MCF 10A (cell line): ENCODE measurements at regions not wholly inside any gene's neighbourhood (a gene's known extent, or its start where the extent isn't known, plus 50 kb on each side); places are given as distances from the start of the nearest gene placed in this dataset.

Experiments
- BruUV-seq: library from RNA; stranded (reverse); fragments of 400-500 nt; replicated peaks from 2 replicates; lab custom pipeline; 2021; lab: Mats Ljungman, UMichigan
- CTCF ChIA-PET: fragments of 300-600 bp; sonication (Branson Sonifier 250); formaldehyde crosslinking; extraction: SDS; loops from one replicate; lab custom pipeline; 2021; ENCODE audit warnings: antibody characterized with exemption, inconsistent platforms; lab: Yijun Ruan, JAX
- POLR2A ChIA-PET: fragments of 300-600, 350-650 bp; sonication (Branson Sonifier 250); formaldehyde crosslinking; extraction: SDS; loops from one replicate; lab custom pipeline; 2020; ENCODE audit warnings: antibody characterized with exemption, inconsistent platforms; lab: Yijun Ruan, JAX
- DNase-seq: peaks from one replicate; pipeline ENCODE4 v3.0.0-alpha.2; 2018; ENCODE audit not compliant: unreplicated experiment
- H3K27ac Mint-ChIP-seq: one replicate; pipeline ENCODE4 v1.8.0; 2022; ENCODE audit warnings: mild to moderate bottlenecking, low read depth, mixed read lengths; ENCODE audit not compliant: unreplicated experiment
- H3K27me3 Mint-ChIP-seq: one replicate; pipeline ENCODE4 v1.8.0; 2022; ENCODE audit warnings: mixed read lengths; ENCODE audit not compliant: insufficient read depth, unreplicated experiment
- H3K36me3 Mint-ChIP-seq: one replicate; pipeline ENCODE4 v1.8.0; 2022; ENCODE audit warnings: mild to moderate bottlenecking, moderate library complexity, mixed read lengths; ENCODE audit not compliant: insufficient read depth, unreplicated experiment
- H3K4me1 Mint-ChIP-seq: one replicate; pipeline ENCODE4 v1.8.0; 2022; ENCODE audit warnings: mixed read lengths; ENCODE audit not compliant: insufficient read depth, unreplicated experiment
- H3K4me3 Mint-ChIP-seq: one replicate; pipeline ENCODE4 v1.8.0; 2022; ENCODE audit warnings: mild to moderate bottlenecking, moderate library complexity, mixed read lengths; ENCODE audit not compliant: unreplicated experiment
- H3K9me3 Mint-ChIP-seq: one replicate; pipeline ENCODE4 v1.8.0; 2022; ENCODE audit warnings: mixed read lengths; ENCODE audit not compliant: unreplicated experiment
- intact Hi-C: fragments of 100-400 bp; cut with micrococcal nuclease; formaldehyde crosslinking; loops from 2 replicates; pipeline ENCODE4 v1.14.1; 2022
- TF ChIP-seq, protein P1 (sequence below): fragments of 200-600 bp; IDR thresholded peaks from one replicate; pipeline ENCODE4 v1.8.0; 2022; ENCODE audit warnings: antibody characterized with exemption, mild to moderate bottlenecking; ENCODE audit not compliant: unreplicated experiment

DNA sequence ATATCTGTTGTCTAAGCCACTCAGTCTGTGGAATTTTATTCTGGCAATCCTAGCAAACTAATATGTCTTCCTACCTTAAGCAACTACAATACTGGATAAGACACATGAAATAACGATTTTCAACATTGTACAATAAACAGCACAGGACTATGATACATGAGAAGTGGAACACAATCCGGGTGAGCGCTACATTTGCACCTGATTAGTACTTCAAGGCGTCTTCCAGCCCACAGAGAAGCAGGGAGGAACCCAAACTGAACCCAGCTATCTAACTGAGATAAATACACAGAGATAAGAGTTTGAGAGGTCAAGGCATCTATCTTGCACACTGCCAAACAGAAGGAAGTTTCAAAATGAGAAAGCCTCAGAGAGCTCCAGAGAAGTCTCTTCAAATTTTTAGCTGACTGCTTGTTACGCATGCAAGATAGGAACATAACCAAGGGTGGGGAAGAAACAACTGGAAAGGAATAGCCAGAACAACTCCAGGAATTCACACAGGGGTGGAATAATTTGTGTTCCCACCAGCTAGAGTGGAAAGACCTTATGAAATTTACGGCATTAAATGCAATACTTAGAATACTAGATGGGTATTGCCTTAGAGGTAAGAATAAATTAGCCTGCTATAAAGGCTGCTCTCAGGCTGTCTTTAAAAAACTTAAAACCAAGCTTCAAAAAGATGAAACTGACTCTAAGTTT is 481.8 kb downstream of the MTRR start:
- CTCF ChIA-PET: interaction anchor here (0.7 to 1.1 kb wide), 3 partner anchors 11 to 127 kb away, joined by 3 to 5 read pairs (median 4); no protein-coding TSS in a partner anchor

DNA sequence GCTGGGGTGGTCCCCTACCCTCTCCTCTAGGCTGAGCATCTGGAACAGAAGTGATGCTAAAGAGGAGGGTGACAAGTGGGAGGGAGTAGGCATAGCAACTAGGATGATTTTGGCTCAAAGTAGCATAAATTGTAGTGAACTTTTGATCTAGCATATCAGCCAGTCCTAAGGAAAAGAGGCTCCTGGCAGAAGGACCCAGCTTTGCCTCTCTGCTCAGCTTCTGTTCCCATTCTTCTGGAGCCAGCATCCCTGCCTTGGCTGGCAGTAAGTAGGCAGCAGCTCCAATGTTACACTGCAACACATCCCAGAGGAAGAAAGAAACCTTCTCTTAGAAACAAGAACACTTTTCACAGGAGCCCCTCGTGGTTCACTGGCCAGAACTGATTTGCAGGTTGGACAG is 487.0 kb downstream of the MTRR start:
- H3K9me3 Mint-ChIP-seq: no peaks in the 10 kb centered on the region
- H3K36me3 Mint-ChIP-seq: no peaks in the 10 kb centered on the region
- DNase-seq: no peak
- no peaks in the 10 kb centered on the region for H3K4me1 Mint-ChIP-seq
- BruUV-seq: no TSS peak
- no peak overlapping the region for H3K4me3 Mint-ChIP-seq
- TF ChIP-seq, protein P1, sequence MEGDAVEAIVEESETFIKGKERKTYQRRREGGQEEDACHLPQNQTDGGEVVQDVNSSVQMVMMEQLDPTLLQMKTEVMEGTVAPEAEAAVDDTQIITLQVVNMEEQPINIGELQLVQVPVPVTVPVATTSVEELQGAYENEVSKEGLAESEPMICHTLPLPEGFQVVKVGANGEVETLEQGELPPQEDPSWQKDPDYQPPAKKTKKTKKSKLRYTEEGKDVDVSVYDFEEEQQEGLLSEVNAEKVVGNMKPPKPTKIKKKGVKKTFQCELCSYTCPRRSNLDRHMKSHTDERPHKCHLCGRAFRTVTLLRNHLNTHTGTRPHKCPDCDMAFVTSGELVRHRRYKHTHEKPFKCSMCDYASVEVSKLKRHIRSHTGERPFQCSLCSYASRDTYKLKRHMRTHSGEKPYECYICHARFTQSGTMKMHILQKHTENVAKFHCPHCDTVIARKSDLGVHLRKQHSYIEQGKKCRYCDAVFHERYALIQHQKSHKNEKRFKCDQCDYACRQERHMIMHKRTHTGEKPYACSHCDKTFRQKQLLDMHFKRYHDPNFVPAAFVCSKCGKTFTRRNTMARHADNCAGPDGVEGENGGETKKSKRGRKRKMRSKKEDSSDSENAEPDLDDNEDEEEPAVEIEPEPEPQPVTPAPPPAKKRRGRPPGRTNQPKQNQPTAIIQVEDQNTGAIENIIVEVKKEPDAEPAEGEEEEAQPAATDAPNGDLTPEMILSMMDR: no peak
- H3K27me3 Mint-ChIP-seq: no peaks in the 10 kb centered on the region
- H3K27ac Mint-ChIP-seq: no peak overlapping the region
- intact Hi-C loops: no loop called here
- POLR2A ChIA-PET: interaction anchor here (0.6 kb wide), 1 partner anchor 75 kb away, joined by 3 read pairs; no protein-coding TSS in a partner anchor
- CTCF ChIA-PET: interaction anchor here (0.5 to 0.6 kb wide), 3 partner anchors 12 to 126 kb away, joined by 3 to 4 read pairs (median 3); no protein-coding TSS in a partner anchor

More for the DNA sequence above, 481.8 kb downstream of the MTRR start:
- TF ChIP-seq, protein P1: no peak
- POLR2A ChIA-PET: no interaction called here
- Mint-ChIP-seq H3K27ac (no peak overlapping the region), H3K4me3 (no peak overlapping the region), H3K9me3 (no peaks in the 10 kb centered on the region), H3K36me3 (no peaks in the 10 kb centered on the region), H3K4me1 (no peaks in the 10 kb centered on the region), H3K27me3 (no peaks in the 10 kb centered on the region)
- no peak for DNase-seq
- intact Hi-C loops: no loop called here
- BruUV-seq: no TSS peak

- Mint-ChIP-seq H3K27ac (no peak overlapping the region), H3K4me1 (peaks cover 6% of the 10 kb centered on the region), H3K36me3 (no peaks in the 10 kb centered on the region), H3K4me3 (no peak overlapping the region), H3K27me3 (no peaks in the 10 kb centered on the region), H3K9me3 (no peaks in the 10 kb centered on the region)
- POLR2A ChIA-PET: no interaction called here
- CTCF ChIA-PET: no interaction called here
- BruUV-seq: no TSS peak
- intact Hi-C loops: no loop called here
- no peak for DNase-seq
- TF ChIP-seq, protein P1: no peak
These were observed 491.1 kb downstream of the MTRR start for GRCh38 chr5:8360012-8360411.

DNA sequence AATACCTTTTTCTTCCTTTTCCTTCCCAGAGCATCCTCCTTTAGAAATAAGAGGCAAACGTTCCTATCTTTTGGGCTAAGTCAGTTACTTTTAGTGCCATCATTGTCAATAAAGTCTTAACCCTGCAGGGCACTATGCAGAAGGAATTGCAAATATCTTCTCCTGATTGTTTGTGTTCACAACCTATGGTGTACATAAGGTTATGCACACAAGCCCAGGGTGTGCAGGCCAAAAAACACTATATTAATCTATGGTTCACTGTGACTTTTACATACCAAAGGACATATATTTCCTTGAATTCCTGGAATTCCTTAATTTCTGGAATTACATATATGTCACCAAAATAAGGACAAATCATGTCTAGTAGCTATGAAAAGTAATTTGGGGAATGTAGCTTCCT is 493.5 kb downstream of the MTRR start:
- CTCF ChIA-PET: interaction anchor here (1.7 kb wide), 1 partner anchor 22 kb away, joined by 4 read pairs; no protein-coding TSS in a partner anchor
- Mint-ChIP-seq H3K4me1 (peaks cover 6% of the 10 kb centered on the region), H3K27ac (no peak overlapping the region), H3K9me3 (no peaks in the 10 kb centered on the region), H3K4me3 (no peak overlapping the region), H3K36me3 (no peaks in the 10 kb centered on the region), H3K27me3 (no peaks in the 10 kb centered on the region)
- TF ChIP-seq, protein P1: no peak
- POLR2A ChIA-PET: interaction anchor here (0.7 to 1.6 kb wide), 3 partner anchors 22 to 95 kb away, joined by 4 to 5 read pairs (median 4); no protein-coding TSS in a partner anchor
- intact Hi-C loops: no loop called here
- no peak for DNase-seq
- BruUV-seq: no TSS peak
